ENCODE measurements at regions not wholly inside any gene's neighbourhood (a gene's known extent, or its start where the extent isn't known, plus 50 kb on each side); places are given as distances from the start of the nearest gene placed in this dataset.

- DNase-seq: no peak
Observed at GRCh38 chr15:53462651-53463050, 296.8 kb downstream of the WDR72 start.

GRCh38 chr15:53461677-53462076, 297.8 kb downstream of the WDR72 start:
- DNase-seq: no peak

- DNase-seq: no peak
Observed at GRCh38 chr15:53458736-53459135, 300.7 kb downstream of the WDR72 start.

GRCh38 chr15:53457479-53457878, 302.0 kb downstream of the WDR72 start:
- no peak for DNase-seq

GRCh38 chr15:53454843-53455721, 304.4 kb downstream of the WDR72 start:
- DNase-seq: no peak

- DNase-seq: no peak
Observed at GRCh38 chr15:53454535-53454842, 305.0 kb downstream of the WDR72 start.

GRCh38 chr15:53453253-53454105, 306.0 kb downstream of the WDR72 start:
- DNase-seq: no peak

GRCh38 chr15:53448232-53449015, 311.0 kb downstream of the WDR72 start:
- no peak for DNase-seq

GRCh38 chr15:53447742-53448141, 311.7 kb downstream of the WDR72 start:
- DNase-seq: no peak

- DNase-seq: no peak
Observed at GRCh38 chr15:53447053-53447574, 312.3 kb downstream of the WDR72 start.

GRCh38 chr15:53446376-53446775, 313.1 kb downstream of the WDR72 start:
- no peak for DNase-seq

GRCh38 chr15:53445531-53445930, 313.9 kb downstream of the WDR72 start:
- no peak for DNase-seq

GRCh38 chr15:53437985-53438841, 321.2 kb downstream of the WDR72 start:
- DNase-seq: no peak

- no peak for DNase-seq
Observed at GRCh38 chr15:53437366-53437765, 322.1 kb downstream of the WDR72 start.

- DNase-seq: no peak
Observed at GRCh38 chr15:53434174-53434678, 325.2 kb downstream of the WDR72 start.

- DNase-seq: no peak
Observed at GRCh38 chr15:53416219-53416940, 343.1 kb downstream of the WDR72 start.

- DNase-seq: no peak
Observed at GRCh38 chr15:53414167-53414566, 345.3 kb downstream of the WDR72 start.

- DNase-seq: no peak
Observed at GRCh38 chr15:53412542-53412941, 346.9 kb downstream of the WDR72 start.

- DNase-seq: no peak
Observed at GRCh38 chr15:53404930-53405493, 354.5 kb downstream of the WDR72 start.

- DNase-seq: no peak
Observed at GRCh38 chr15:53401503-53401902, 358.0 kb downstream of the WDR72 start.

GRCh38 chr15:53400986-53401385, 358.5 kb downstream of the WDR72 start:
- DNase-seq: no peak
